Inferior parietal cortex (tissue), 1 donor: ENCODE measurements at regions not wholly inside any gene's neighbourhood (a gene's known extent, or its start where the extent isn't known, plus 50 kb on each side); places are given as distances from the start of the nearest gene placed in this dataset.
"Not testable (repeated sequence)": the region's sequence is repeated elsewhere in the genome, so short reads cannot be mapped to it uniquely, and the experiment has no call there.

Experiments used
- DNase-seq: peaks from one replicate; pipeline ENCODE4 v3.0.0-alpha.2; 2016; ENCODE audit errors: extremely low spot score

- DNase-seq = no peak
These were observed 215.0 kb downstream of the IL15 start for GRCh38 chr4:141851246-141851891.

- DNase-seq = no peak
These were observed 216.8 kb downstream of the IL15 start for GRCh38 chr4:141853091-141853764.

GRCh38 chr4:141858437-141858836, 222.1 kb downstream of the IL15 start:
- no peak for DNase-seq

- no peak for DNase-seq
These were observed 224.6 kb downstream of the IL15 start for GRCh38 chr4:141860974-141861373.

- DNase-seq = no peak
These were observed 233.8 kb downstream of the IL15 start for GRCh38 chr4:141870152-141870551.

- no peak for DNase-seq
These were observed 234.8 kb downstream of the IL15 start for GRCh38 chr4:141871086-141871770.

- not testable (repeated sequence) for DNase-seq
These were observed 246.3 kb downstream of the IL15 start for GRCh38 chr4:141882650-141883049.

GRCh38 chr4:141884070-141884469, 247.7 kb downstream of the IL15 start:
- DNase-seq = no peak

GRCh38 chr4:141885112-141885511, 248.7 kb downstream of the IL15 start:
- no peak for DNase-seq

- peak; percentile 25 for DNase-seq
These were observed 253.9 kb downstream of the IL15 start for GRCh38 chr4:141890279-141890678.

GRCh38 chr4:141891260-141892120, 255.1 kb downstream of the IL15 start:
- DNase-seq = no peak

GRCh38 chr4:141896687-141897086, 260.3 kb downstream of the IL15 start:
- DNase-seq = no peak

- DNase-seq = no peak
These were observed 262.0 kb downstream of the IL15 start for GRCh38 chr4:141898346-141898745.

GRCh38 chr4:141899103-141899502, 262.7 kb downstream of the IL15 start:
- DNase-seq = no peak

GRCh38 chr4:141899541-141899940, 263.2 kb downstream of the IL15 start:
- DNase-seq = no peak

- DNase-seq = no peak
These were observed 264.5 kb downstream of the IL15 start for GRCh38 chr4:141900856-141901255.

GRCh38 chr4:141905751-141906150, 269.4 kb downstream of the IL15 start:
- DNase-seq = no peak

GRCh38 chr4:141909541-141909940, 273.2 kb downstream of the IL15 start:
- DNase-seq = no peak

- peak; percentile 35 for DNase-seq
These were observed 276.4 kb downstream of the IL15 start for GRCh38 chr4:141912831-141913230.

- no peak for DNase-seq
These were observed 277.5 kb downstream of the IL15 start for GRCh38 chr4:141913928-141914327.

- no peak for DNase-seq
These were observed 278.4 kb downstream of the IL15 start for GRCh38 chr4:141914746-141915145.

- DNase-seq = no peak
These were observed 283.3 kb downstream of the IL15 start for GRCh38 chr4:141919649-141920048.
